Stimulated activated effector memory CD8-positive, alpha-beta T cell treated with anti-CD3 and anti-CD28 coated beads, Interleukin-12 subunit alpha, Interleukin-12 subunit beta, amount 100 ng/mL, for 72 hours (primary cell): ENCODE measurements at regions not wholly inside any gene's neighbourhood (a gene's known extent, or its start where the extent isn't known, plus 50 kb on each side); places are given as distances from the start of the nearest gene placed in this dataset.

Experiments
- ATAC-seq: fragments of 150-1000 bp; cut with Tn5 transposase; 2 replicates; pipeline ENCODE4 v1.10.0; 2021
- DNase-seq, 2 donors: peaks; one replicate each; pipeline ENCODE4 v3.0.0; 2021 to 2022; ENCODE audit warnings: low spot score in 2 of 2
- H3K27ac Mint-ChIP-seq: one replicate; pipeline ENCODE4 v1.8.0; 2022; ENCODE audit warnings: mild to moderate bottlenecking, mixed read lengths
- H3K36me3 Mint-ChIP-seq: one replicate; pipeline ENCODE4 v1.8.0; 2022; ENCODE audit warnings: mild to moderate bottlenecking, mixed read lengths
- H3K4me1 Mint-ChIP-seq: one replicate; pipeline ENCODE4 v1.8.0; 2022; ENCODE audit warnings: mixed read lengths
- H3K4me3 Mint-ChIP-seq: one replicate; pipeline ENCODE4 v1.8.0; 2022; ENCODE audit warnings: mild to moderate bottlenecking, mixed read lengths
- H3K9me3 Mint-ChIP-seq: one replicate; pipeline ENCODE4 v1.8.0; 2022; ENCODE audit warnings: mixed read lengths

GRCh38 chr16:65622871-65623270 lies 501.0 kb upstream of the CDH11 start:
- Mint-ChIP-seq H3K4me1 (no peaks in the 10 kb centered on the region), H3K4me3 (no peak overlapping the region), H3K36me3 (no peaks in the 10 kb centered on the region), H3K9me3 (peaks cover 16% of the 10 kb centered on the region), H3K27ac (no peak overlapping the region)
- DNase-seq = no peak
- no peak for ATAC-seq

- Mint-ChIP-seq H3K9me3 (peaks cover 16% of the 10 kb centered on the region), H3K36me3 (no peaks in the 10 kb centered on the region), H3K4me3 (no peak overlapping the region), H3K27ac (no peak overlapping the region), H3K4me1 (no peaks in the 10 kb centered on the region)
- DNase-seq = no peak
- no peak for ATAC-seq
Observed at GRCh38 chr16:65622151-65622550, 500.3 kb upstream of the CDH11 start.

- H3K36me3 Mint-ChIP-seq = no peaks in the 10 kb centered on the region
- ATAC-seq (no peak), DNase-seq (no peak)
- no peaks in the 10 kb centered on the region for H3K4me1 Mint-ChIP-seq
- no peak overlapping the region for H3K4me3 Mint-ChIP-seq
- peaks cover 16% of the 10 kb centered on the region for H3K9me3 Mint-ChIP-seq
- no peak overlapping the region for H3K27ac Mint-ChIP-seq
Observed at GRCh38 chr16:65621640-65622039, 499.8 kb upstream of the CDH11 start.

GRCh38 chr16:65619606-65620005 lies 497.7 kb upstream of the CDH11 start:
- H3K36me3 Mint-ChIP-seq = no peaks in the 10 kb centered on the region
- ATAC-seq = no peak
- peaks cover 20% of the 10 kb centered on the region for H3K9me3 Mint-ChIP-seq
- DNase-seq = no peak
- H3K4me1 Mint-ChIP-seq = no peaks in the 10 kb centered on the region
- H3K27ac Mint-ChIP-seq = no peak overlapping the region
- H3K4me3 Mint-ChIP-seq = no peak overlapping the region

GRCh38 chr16:65618931-65619330 lies 497.1 kb upstream of the CDH11 start:
- Mint-ChIP-seq H3K4me1 (no peaks in the 10 kb centered on the region), H3K4me3 (no peak overlapping the region), H3K9me3 (peaks cover 19% of the 10 kb centered on the region), H3K27ac (no peak overlapping the region), H3K36me3 (no peaks in the 10 kb centered on the region)
- no peak for ATAC-seq
- no peak for DNase-seq

GRCh38 chr16:65618333-65618732 lies 496.5 kb upstream of the CDH11 start:
- no peaks in the 10 kb centered on the region for H3K4me1 Mint-ChIP-seq
- peaks cover 19% of the 10 kb centered on the region for H3K9me3 Mint-ChIP-seq
- DNase-seq = no peak
- ATAC-seq = no peak
- H3K27ac Mint-ChIP-seq = no peak overlapping the region
- H3K4me3 Mint-ChIP-seq = no peak overlapping the region
- H3K36me3 Mint-ChIP-seq = no peaks in the 10 kb centered on the region

GRCh38 chr16:65617421-65617820 lies 495.6 kb upstream of the CDH11 start:
- DNase-seq = no peak
- no peak overlapping the region for H3K4me3 Mint-ChIP-seq
- no peaks in the 10 kb centered on the region for H3K36me3 Mint-ChIP-seq

GRCh38 chr16:65608455-65608854 lies 486.6 kb upstream of the CDH11 start:
- Mint-ChIP-seq H3K36me3 (no peaks in the 10 kb centered on the region), H3K4me3 (no peak overlapping the region), H3K9me3 (peaks cover 3% of the 10 kb centered on the region), H3K27ac (no peak overlapping the region), H3K4me1 (no peaks in the 10 kb centered on the region)
- ATAC-seq (no peak), DNase-seq (no peak)

More at GRCh38 chr16:65617421-65617820, 495.6 kb upstream of the CDH11 start:
- H3K27ac Mint-ChIP-seq = no peak overlapping the region
- ATAC-seq = no peak
- H3K9me3 Mint-ChIP-seq = peaks cover 15% of the 10 kb centered on the region
- H3K4me1 Mint-ChIP-seq = no peaks in the 10 kb centered on the region

GRCh38 chr16:65604771-65605170 lies 482.9 kb upstream of the CDH11 start:
- Mint-ChIP-seq H3K36me3 (no peaks in the 10 kb centered on the region), H3K4me1 (no peaks in the 10 kb centered on the region), H3K4me3 (no peak overlapping the region), H3K9me3 (peaks cover 9% of the 10 kb centered on the region), H3K27ac (no peak overlapping the region)
- ATAC-seq (no peak), DNase-seq (no peak)

- no peak overlapping the region for H3K27ac Mint-ChIP-seq
- H3K9me3 Mint-ChIP-seq = peaks cover 10% of the 10 kb centered on the region
- ATAC-seq = no peak
- no peak overlapping the region for H3K4me3 Mint-ChIP-seq
- H3K4me1 Mint-ChIP-seq = no peaks in the 10 kb centered on the region
- H3K36me3 Mint-ChIP-seq = no peaks in the 10 kb centered on the region
- DNase-seq = no peak
Observed at GRCh38 chr16:65601781-65602180, 479.9 kb upstream of the CDH11 start.

GRCh38 chr16:65600629-65601028 lies 478.8 kb upstream of the CDH11 start:
- no peak for ATAC-seq
- peaks cover 12% of the 10 kb centered on the region for H3K9me3 Mint-ChIP-seq

GRCh38 chr16:65600046-65600445 lies 478.2 kb upstream of the CDH11 start:
- Mint-ChIP-seq H3K9me3 (peaks cover 13% of the 10 kb centered on the region), H3K4me1 (no peaks in the 10 kb centered on the region), H3K4me3 (no peak overlapping the region), H3K36me3 (no peaks in the 10 kb centered on the region), H3K27ac (no peak overlapping the region)
- no peak for ATAC-seq
- DNase-seq = no peak

More at GRCh38 chr16:65600629-65601028, 478.8 kb upstream of the CDH11 start:
- Mint-ChIP-seq H3K4me3 (no peak overlapping the region), H3K27ac (no peak overlapping the region), H3K36me3 (no peaks in the 10 kb centered on the region), H3K4me1 (no peaks in the 10 kb centered on the region)
- DNase-seq = no peak

GRCh38 chr16:65598621-65599020 lies 476.8 kb upstream of the CDH11 start:
- Mint-ChIP-seq H3K27ac (no peak overlapping the region), H3K9me3 (peaks cover 16% of the 10 kb centered on the region), H3K36me3 (no peaks in the 10 kb centered on the region), H3K4me1 (no peaks in the 10 kb centered on the region), H3K4me3 (no peak overlapping the region)
- no peak for DNase-seq
- no peak for ATAC-seq

GRCh38 chr16:65583498-65583897 lies 461.6 kb upstream of the CDH11 start:
- Mint-ChIP-seq H3K4me3 (no peak overlapping the region), H3K9me3 (peaks cover 9% of the 10 kb centered on the region), H3K27ac (no peak overlapping the region), H3K36me3 (no peaks in the 10 kb centered on the region), H3K4me1 (no peaks in the 10 kb centered on the region)
- DNase-seq (no peak), ATAC-seq (no peak)

GRCh38 chr16:65579050-65579449 lies 457.2 kb upstream of the CDH11 start:
- Mint-ChIP-seq H3K4me3 (no peak overlapping the region), H3K27ac (no peak overlapping the region), H3K36me3 (no peaks in the 10 kb centered on the region), H3K9me3 (peaks cover 15% of the 10 kb centered on the region), H3K4me1 (no peaks in the 10 kb centered on the region)
- DNase-seq = no peak
- no peak for ATAC-seq

GRCh38 chr16:65576631-65577030 lies 454.8 kb upstream of the CDH11 start:
- no peak for DNase-seq
- Mint-ChIP-seq H3K4me1 (no peaks in the 10 kb centered on the region), H3K27ac (no peak overlapping the region), H3K4me3 (no peak overlapping the region), H3K9me3 (peaks cover 15% of the 10 kb centered on the region), H3K36me3 (no peaks in the 10 kb centered on the region)
- no peak for ATAC-seq

GRCh38 chr16:65576139-65576538 lies 454.3 kb upstream of the CDH11 start:
- ATAC-seq (no peak), DNase-seq (no peak)
- Mint-ChIP-seq H3K36me3 (no peaks in the 10 kb centered on the region), H3K27ac (no peak overlapping the region), H3K4me1 (no peaks in the 10 kb centered on the region), H3K9me3 (peaks cover 15% of the 10 kb centered on the region), H3K4me3 (no peak overlapping the region)
